Mesendoderm (in vitro differentiated cells): ENCODE measurements at regions not wholly inside any gene's neighbourhood (a gene's known extent, or its start where the extent isn't known, plus 50 kb on each side); places are given as distances from the start of the nearest gene placed in this dataset.
"Not testable (repeated sequence)": the region's sequence is repeated elsewhere in the genome, so short reads cannot be mapped to it uniquely, and the experiment has no call there.

Source experiments
- DNase-seq: peaks from one replicate; pipeline ENCODE4 v3.0.0; 2013
- H2AK5ac ChIP-seq: 2 replicates; pipeline ENCODE4 v1.6.1; 2013; ENCODE audit warnings: low read length, inconsistent platforms
- H2BK120ac ChIP-seq: 2 replicates; pipeline ENCODE4 v1.6.1; 2013; ENCODE audit warnings: low read depth, mild to moderate bottlenecking, low read length, moderate library complexity, mixed read lengths
- H2BK15ac ChIP-seq: replicated peaks from 2 replicates; pipeline ENCODE4 v1.6.1; 2013; ENCODE audit warnings: low read depth, mild to moderate bottlenecking, moderate library complexity
- H2BK5ac ChIP-seq: 2 replicates; pipeline ENCODE4 v1.6.1; 2013; ENCODE audit warnings: low read length, inconsistent platforms
- H3K18ac ChIP-seq: 2 replicates; pipeline ENCODE4 v1.6.1; 2013; ENCODE audit warnings: mild to moderate bottlenecking, low read length, mixed read lengths
- H3K23ac ChIP-seq: one replicate; pipeline ENCODE4 v1.6.1; 2013; ENCODE audit warnings: low read length
- H3K27ac ChIP-seq: 2 replicates; pipeline ENCODE4 v1.5.1; 2013; ENCODE audit warnings: low read depth, mild to moderate bottlenecking, inconsistent platforms, low read length, moderate library complexity
- H3K27me3 ChIP-seq: 2 replicates; pipeline ENCODE4 v1.6.1; 2013; ENCODE audit warnings: low read length, control low read depth, mild to moderate bottlenecking, inconsistent platforms; ENCODE audit not compliant: insufficient read depth, poor library complexity
- H3K36me3 ChIP-seq: 2 replicates; pipeline ENCODE4 v1.6.1; 2013; ENCODE audit warnings: low read length, inconsistent platforms; ENCODE audit not compliant: control insufficient read depth, insufficient read depth
- H3K4ac ChIP-seq: one replicate; pipeline ENCODE4 v1.6.1; 2013; ENCODE audit warnings: low read depth, mild to moderate bottlenecking, low read length, moderate library complexity
- H3K4me1 ChIP-seq: 2 replicates; pipeline ENCODE4 v1.6.1; 2013; ENCODE audit warnings: low read depth, low read length, inconsistent platforms; ENCODE audit not compliant: control insufficient read depth
- H3K4me2 ChIP-seq: 2 replicates; pipeline ENCODE4 v1.6.1; 2013; ENCODE audit warnings: low read length
- H3K4me3 ChIP-seq: 2 replicates; pipeline ENCODE4 v1.5.1; 2013; ENCODE audit warnings: mild to moderate bottlenecking, low read length
- H3K56ac ChIP-seq: one replicate; pipeline ENCODE4 v1.6.1; 2013; ENCODE audit warnings: low read length
- H3K79me1 ChIP-seq: 2 replicates; pipeline ENCODE4 v1.6.1; 2013; ENCODE audit warnings: low read length, inconsistent platforms
- H3K79me2 ChIP-seq: 2 replicates; pipeline ENCODE4 v1.6.1; 2013; ENCODE audit warnings: mild to moderate bottlenecking, low read length; ENCODE audit not compliant: control insufficient read depth, insufficient read depth
- H3K9ac ChIP-seq: 2 replicates; pipeline ENCODE4 v1.6.1; 2013; ENCODE audit warnings: low read length, inconsistent platforms
- H4K5ac ChIP-seq: one replicate; pipeline ENCODE4 v1.6.1; 2013; ENCODE audit warnings: low read length
- H4K8ac ChIP-seq: one replicate; pipeline ENCODE4 v1.6.1; 2013; ENCODE audit warnings: low read depth, mild to moderate bottlenecking, control low read depth, low read length, moderate library complexity
- WGBS: extraction: QIAGEN DNeasy Blood & Tissue Kit; methylation state at CpG from one replicate; pipeline ENCODE4 v1.1.7; 2013; ENCODE audit warnings: low lambda C conversion rate, missing lambda C conversion rate; ENCODE audit not compliant: insufficient coverage; ENCODE audit errors: extremely low coverage; 5-methylcytosine and 5-hydroxymethylcytosine counted together

DNA sequence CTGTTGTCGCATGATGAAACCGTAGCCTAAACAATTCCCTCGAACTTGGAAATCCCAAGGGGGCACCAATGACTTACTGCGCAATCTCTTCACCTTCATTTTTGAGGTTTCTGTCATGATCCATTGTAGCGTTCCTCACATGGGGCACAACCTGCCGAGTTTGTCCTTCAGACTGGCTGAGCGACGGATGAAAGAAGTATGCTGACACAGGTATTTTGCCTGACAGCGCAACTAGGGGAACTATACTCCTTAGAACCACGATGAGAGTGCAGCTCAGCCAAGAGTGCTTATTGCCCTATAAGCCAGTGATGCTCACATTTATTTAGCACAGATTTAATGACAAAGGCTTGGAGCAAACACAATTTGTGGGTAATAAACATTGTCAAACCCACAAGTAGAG lies 106.3 kb upstream of the ZNF267 start:
- Histone ChIP-seq H2BK5ac (no peak overlapping the region), H4K8ac (no peak overlapping the region), H2BK15ac (no peak overlapping the region), H3K9ac (no peak overlapping the region), H3K27ac (no peak overlapping the region), H2BK120ac (no peak overlapping the region), H3K4me1 (no peaks in the 10 kb centered on the region), H3K56ac (no peak overlapping the region), H3K36me3 (no peaks in the 10 kb centered on the region), H3K18ac (no peak overlapping the region), H3K4me3 (no peak overlapping the region), H3K4ac (no peak overlapping the region), H4K5ac (no peak overlapping the region), H3K79me2 (no peaks in the 10 kb centered on the region), H3K79me1 (no peaks in the 10 kb centered on the region), H3K27me3 (no peaks in the 10 kb centered on the region), H3K4me2 (no peak overlapping the region), H3K23ac (no peak overlapping the region), H2AK5ac (no peak overlapping the region)
- no CpG with 5 or more reads among the region's 10 CpGs for WGBS
- DNase-seq: no peak

DNA sequence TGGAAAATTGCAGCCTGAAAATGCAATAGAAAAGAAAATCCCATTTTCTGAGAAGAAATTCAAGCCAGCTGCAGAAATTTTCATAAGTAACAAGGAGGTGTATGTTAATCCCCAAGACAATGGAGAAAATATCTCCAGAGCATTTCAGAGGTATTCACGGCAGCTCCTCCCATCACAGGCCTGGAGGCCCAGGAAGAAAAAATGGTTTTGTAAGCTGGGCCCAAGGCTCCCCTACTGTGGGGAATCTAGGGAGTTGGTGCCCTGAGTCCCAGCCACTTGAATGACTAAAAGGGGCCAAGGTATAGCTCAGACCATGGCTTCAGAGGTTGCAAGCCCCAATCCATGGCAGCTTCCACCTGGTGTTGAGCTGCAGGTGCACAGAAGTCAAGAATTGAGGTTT lies 93.3 kb upstream of the ZNF267 start:
- Histone ChIP-seq H3K56ac (no peak overlapping the region), H4K5ac (no peak overlapping the region), H3K27me3 (no peaks in the 10 kb centered on the region), H3K27ac (no peak overlapping the region), H3K18ac (no peak overlapping the region), H3K79me1 (no peaks in the 10 kb centered on the region), H3K36me3 (no peaks in the 10 kb centered on the region), H3K79me2 (no peaks in the 10 kb centered on the region), H3K4ac (no peak overlapping the region), H2AK5ac (no peak overlapping the region), H3K4me3 (no peak overlapping the region), H3K23ac (no peak overlapping the region), H4K8ac (no peak overlapping the region), H3K4me2 (no peak overlapping the region), H2BK15ac (no peak overlapping the region), H2BK120ac (no peak overlapping the region), H3K4me1 (no peaks in the 10 kb centered on the region), H3K9ac (no peak overlapping the region), H2BK5ac (no peak overlapping the region)
- WGBS: no CpG with 5 or more reads among the region's 1 CpG
- DNase-seq: no peak

DNA sequence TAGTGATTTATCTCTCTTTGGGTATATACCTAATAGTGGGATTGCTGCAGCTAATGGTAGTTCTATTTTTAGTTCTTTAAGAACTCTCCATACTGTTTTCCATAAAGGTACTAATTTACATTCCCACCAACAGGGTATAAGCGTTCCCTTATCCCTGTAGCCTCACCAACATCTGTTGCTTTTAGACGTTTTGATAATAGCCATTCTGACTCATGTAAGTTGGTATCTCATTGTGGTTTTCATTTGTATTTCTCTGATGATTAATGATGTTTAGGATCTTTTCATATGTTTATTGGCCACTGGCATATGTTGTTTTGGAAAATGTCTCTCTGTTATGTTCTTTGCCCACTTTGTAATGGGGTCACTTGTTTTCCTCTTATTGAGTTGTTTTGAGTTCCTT lies 88.5 kb upstream of the ZNF267 start:
- no peak overlapping the region for H3K9ac ChIP-seq
- H2BK5ac ChIP-seq: no peak overlapping the region
- no peak overlapping the region for H4K8ac ChIP-seq
- no CpG with 5 or more reads among the region's 2 CpGs for WGBS
- DNase-seq: no peak
- H3K4ac ChIP-seq: no peak overlapping the region
- no peaks in the 10 kb centered on the region for H3K27me3 ChIP-seq
- no peak overlapping the region for H3K18ac ChIP-seq
- H3K4me2 ChIP-seq: no peak overlapping the region
- H3K23ac ChIP-seq: no peak overlapping the region
- H3K27ac ChIP-seq: no peak overlapping the region
- H4K5ac ChIP-seq: no peak overlapping the region
- no peak overlapping the region for H2AK5ac ChIP-seq
- H2BK120ac ChIP-seq: no peak overlapping the region
- no peak overlapping the region for H3K56ac ChIP-seq
- H3K4me3 ChIP-seq: no peak overlapping the region
- no peak overlapping the region for H2BK15ac ChIP-seq
- no peaks in the 10 kb centered on the region for H3K79me1 ChIP-seq
- H3K36me3 ChIP-seq: no peaks in the 10 kb centered on the region
- H3K79me2 ChIP-seq: no peaks in the 10 kb centered on the region
- H3K4me1 ChIP-seq: no peaks in the 10 kb centered on the region

DNA sequence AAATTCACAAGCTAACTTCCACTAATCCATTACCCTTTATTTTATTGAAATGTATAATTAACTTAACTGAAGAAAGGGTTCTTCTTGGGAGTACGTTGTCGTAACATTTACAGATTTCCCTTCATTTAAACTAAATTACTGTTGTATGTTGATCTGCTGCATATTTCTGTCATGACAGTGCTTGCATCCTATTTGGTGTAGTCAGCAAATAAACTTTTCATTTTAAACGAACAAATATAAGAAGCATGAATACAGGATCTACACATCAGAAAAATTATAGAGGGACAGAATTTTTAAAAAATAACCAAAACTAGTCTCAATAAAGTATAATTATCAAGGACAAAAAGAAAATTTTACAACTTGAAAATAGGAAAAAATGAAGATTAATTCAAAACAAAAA lies 66.5 kb upstream of the ZNF267 start:
- Histone ChIP-seq H3K27ac (no peak overlapping the region), H4K8ac (no peak overlapping the region), H2BK120ac (no peak overlapping the region), H3K4me2 (no peak overlapping the region), H2BK15ac (no peak overlapping the region), H3K56ac (no peak overlapping the region), H3K23ac (no peak overlapping the region), H3K18ac (no peak overlapping the region), H3K27me3 (no peaks in the 10 kb centered on the region), H3K9ac (no peak overlapping the region), H3K79me1 (no peaks in the 10 kb centered on the region), H3K4me1 (no peaks in the 10 kb centered on the region), H3K36me3 (no peaks in the 10 kb centered on the region), H3K4ac (no peak overlapping the region), H4K5ac (no peak overlapping the region), H3K79me2 (no peaks in the 10 kb centered on the region), H2AK5ac (no peak overlapping the region), H2BK5ac (no peak overlapping the region), H3K4me3 (no peak overlapping the region)
- no CpG with 5 or more reads among the region's 3 CpGs for WGBS
- DNase-seq: no peak

DNA sequence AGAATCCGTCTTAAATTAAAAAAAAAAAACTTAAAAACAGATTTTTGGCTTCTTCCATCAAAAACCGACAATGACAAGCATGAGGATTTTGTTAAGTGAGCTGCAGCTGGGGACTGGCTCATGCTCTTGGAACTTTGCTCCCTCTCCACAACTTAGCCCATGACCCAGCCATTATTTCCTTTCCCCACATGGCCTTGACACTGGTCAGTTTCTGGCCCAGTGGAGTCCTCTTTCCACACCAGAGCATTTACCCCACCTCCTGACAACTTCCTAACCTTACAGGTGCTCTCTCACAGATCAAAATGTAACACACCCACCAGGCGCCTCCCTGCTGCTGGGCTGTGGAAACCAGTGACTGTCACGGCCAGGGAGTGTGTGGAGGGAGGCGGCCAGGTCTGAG lies 62.7 kb upstream of the ZNF267 start:
- H3K9ac ChIP-seq: no peak overlapping the region
- no peaks in the 10 kb centered on the region for H3K79me2 ChIP-seq
- H3K23ac ChIP-seq: no peak overlapping the region
- no peak overlapping the region for H2BK120ac ChIP-seq
- no peak overlapping the region for H2BK15ac ChIP-seq
- H3K4me2 ChIP-seq: no peak overlapping the region
- H3K4me3 ChIP-seq: no peak overlapping the region
- no peak overlapping the region for H3K4ac ChIP-seq
- no peak overlapping the region for H4K8ac ChIP-seq
- WGBS: no CpG with 5 or more reads among the region's 5 CpGs
- H2BK5ac ChIP-seq: no peak overlapping the region
- no peaks in the 10 kb centered on the region for H3K4me1 ChIP-seq
- H3K56ac ChIP-seq: no peak overlapping the region
- H3K27ac ChIP-seq: no peak overlapping the region
- H3K79me1 ChIP-seq: no peaks in the 10 kb centered on the region
- no peaks in the 10 kb centered on the region for H3K36me3 ChIP-seq
- no peak overlapping the region for H3K18ac ChIP-seq
- no peaks in the 10 kb centered on the region for H3K27me3 ChIP-seq
- H4K5ac ChIP-seq: no peak overlapping the region
- H2AK5ac ChIP-seq: no peak overlapping the region
- no peak for DNase-seq

DNA sequence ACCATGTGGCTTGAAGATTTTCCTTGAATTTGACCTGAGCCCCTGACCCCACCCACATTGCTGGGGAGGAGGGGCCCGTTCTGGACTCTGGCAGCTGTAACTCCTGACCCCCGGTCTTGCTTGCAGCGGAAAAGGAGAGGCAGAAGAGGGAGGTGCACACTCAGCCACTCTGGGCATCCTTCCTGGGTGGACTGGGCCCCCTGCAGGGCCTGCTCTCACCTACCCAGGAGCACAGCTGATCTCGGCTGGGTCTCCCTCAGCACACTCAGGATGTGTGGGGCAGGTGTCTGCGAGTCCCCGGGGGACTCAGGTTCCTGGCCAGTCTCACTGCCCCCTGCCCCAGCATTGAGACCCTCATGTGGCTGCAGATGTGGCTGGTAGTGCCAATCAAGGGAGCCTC lies 57.5 kb upstream of the ZNF267 start:
- not testable (repeated sequence) for H3K79me1 ChIP-seq, H3K9ac ChIP-seq, H2BK5ac ChIP-seq, H3K36me3 ChIP-seq, H3K27me3 ChIP-seq, H3K18ac ChIP-seq, H3K4me1 ChIP-seq, DNase-seq, H3K4me2 ChIP-seq, H2AK5ac ChIP-seq, H4K5ac ChIP-seq, H2BK120ac ChIP-seq, H3K4ac ChIP-seq, H3K56ac ChIP-seq, H3K27ac ChIP-seq, H4K8ac ChIP-seq, H3K23ac ChIP-seq, H3K4me3 ChIP-seq, H3K79me2 ChIP-seq, H2BK15ac ChIP-seq
- WGBS: no CpG with 5 or more reads among the region's 6 CpGs
